Right forelimb (tissue), 1 donor: ENCODE measurements at regions not wholly inside any gene's neighbourhood (a gene's known extent, or its start where the extent isn't known, plus 50 kb on each side); places are given as distances from the start of the nearest gene placed in this dataset.

Source experiments
- DNase-seq: peaks from one replicate; pipeline ENCODE4 v3.0.0-alpha.2; 2018

DNA sequence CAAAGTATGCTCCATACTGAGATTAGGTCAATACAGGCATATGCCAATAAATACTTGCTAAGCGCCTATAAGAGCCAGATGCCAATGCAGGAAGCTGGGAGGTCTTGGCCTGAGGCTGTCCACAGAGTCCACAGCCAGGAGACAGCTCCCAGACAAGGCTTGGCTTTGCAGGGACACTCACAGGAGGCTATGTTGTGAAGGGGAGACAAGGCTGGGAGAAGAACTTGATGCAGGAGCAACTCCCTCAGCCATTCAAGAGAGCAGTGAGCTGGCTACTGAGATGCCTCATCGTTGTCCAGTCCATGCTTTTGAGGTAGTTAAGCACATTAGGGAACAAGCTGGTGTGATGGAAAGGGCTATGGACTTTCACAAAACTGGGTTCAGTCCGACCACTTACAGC is 891.5 kb downstream of the TBC1D22A start:
- no peak for DNase-seq

DNA sequence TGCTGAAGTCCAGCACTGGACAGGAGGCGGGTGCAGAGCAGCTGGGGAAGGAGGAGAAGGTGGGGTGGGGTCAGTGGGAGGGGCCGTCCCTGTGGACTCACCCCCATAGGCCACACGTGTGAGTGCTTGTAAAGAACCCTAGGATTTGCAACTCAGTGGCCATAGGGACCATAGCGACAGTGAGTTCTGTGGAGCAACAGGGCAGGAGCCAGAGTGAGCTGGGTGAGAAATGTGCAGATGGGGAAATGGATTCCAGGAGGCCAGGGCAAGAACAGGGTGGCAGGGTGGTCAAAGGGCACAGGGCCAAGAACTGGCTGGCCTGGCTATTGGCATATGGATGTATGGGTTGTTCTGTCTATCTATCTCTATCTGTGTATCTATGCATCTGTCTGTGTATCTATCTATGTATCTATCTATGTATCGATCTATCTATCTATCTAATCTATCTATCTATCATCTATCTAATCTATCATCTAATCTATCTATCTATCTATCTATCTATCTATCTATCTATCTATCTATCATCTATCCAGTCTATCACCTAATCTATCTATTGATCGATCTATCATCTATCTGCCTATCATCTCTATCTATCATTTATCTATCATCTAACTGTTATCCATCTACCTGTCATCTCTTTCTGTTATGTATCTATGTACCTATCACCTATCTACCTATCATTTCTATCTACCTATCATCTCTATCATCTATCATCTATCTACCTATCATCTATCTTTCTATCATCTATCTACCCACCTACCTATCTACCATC is 889.0 kb downstream of the TBC1D22A start:
- no peak for DNase-seq

- no peak for DNase-seq
Observed at GRCh38 chr22:47647720-47648119, 885.3 kb downstream of the TBC1D22A start.

DNA sequence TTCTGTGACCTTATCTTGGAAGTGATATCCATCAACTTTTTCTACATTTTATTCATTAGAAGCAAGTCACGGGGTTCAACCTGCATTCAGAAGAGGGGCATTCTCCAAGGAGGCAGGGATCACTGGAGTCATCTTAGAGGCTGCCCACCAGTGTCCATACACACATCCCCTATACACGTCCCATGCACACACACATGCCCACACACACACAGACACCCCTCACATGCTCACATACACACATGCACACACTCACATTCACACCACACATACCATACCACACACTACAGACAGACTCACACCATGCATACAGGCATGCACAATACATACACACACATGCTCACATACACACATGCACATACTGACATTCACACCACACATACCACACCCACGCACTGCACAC is 884.7 kb downstream of the TBC1D22A start:
- no peak for DNase-seq

GRCh38 chr22:47645923-47646322 is 883.5 kb downstream of the TBC1D22A start:
- no peak for DNase-seq

DNA sequence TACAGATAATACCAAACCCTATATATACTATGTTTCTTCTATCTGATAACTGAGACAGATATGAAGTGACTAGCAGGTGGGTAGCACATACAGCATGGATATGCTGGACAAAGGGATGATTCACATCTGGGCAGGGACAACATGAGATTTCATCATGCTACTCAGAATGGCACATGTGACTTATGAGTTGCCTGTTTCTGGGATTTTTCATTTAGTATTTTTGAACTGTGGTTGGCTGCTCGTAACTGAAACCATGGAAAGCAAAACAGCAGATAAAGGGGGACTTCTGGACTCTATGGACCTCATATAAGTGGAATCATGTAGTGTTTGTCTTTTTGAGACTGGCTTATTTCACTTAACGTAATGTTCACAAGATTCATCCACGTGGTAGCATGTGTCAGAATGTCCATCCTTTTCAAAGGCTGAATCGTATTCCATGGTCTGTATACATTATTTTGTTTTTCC is 883.0 kb downstream of the TBC1D22A start:
- no peak for DNase-seq

- no peak for DNase-seq
Observed at GRCh38 chr22:47634347-47634746, 871.9 kb downstream of the TBC1D22A start.

GRCh38 chr22:47633111-47633510 is 870.7 kb downstream of the TBC1D22A start:
- no peak for DNase-seq

GRCh38 chr22:47632701-47633100 is 870.3 kb downstream of the TBC1D22A start:
- no peak for DNase-seq

DNA sequence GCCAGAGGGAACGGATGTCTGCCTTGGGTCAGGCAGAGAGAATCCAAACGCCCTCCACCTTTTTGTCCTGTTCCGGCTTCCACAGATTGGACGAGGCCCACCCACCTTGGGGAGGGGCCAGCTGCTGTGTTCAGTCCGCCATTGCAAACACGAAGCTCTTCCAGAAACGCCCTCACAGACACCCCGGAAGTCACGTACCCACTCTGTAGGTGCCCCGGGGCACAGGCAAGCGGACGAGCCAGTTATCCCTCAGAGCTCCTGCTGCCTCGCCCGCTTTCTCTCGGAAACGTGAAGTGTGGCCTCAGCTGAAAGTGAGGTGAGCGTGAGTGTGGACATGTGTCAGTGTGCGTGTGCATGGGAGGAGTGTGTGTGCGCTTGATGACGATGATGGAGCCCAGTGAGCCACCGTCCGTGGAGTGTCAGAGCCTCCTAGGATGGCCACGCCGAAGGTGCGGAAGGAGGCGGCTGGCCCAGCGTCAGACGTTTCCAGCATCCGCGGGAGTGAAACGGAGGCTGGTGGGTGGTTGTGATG is 869.2 kb downstream of the TBC1D22A start:
- no peak for DNase-seq

- no peak for DNase-seq
Observed at GRCh38 chr22:47630741-47631534, 868.5 kb downstream of the TBC1D22A start.

GRCh38 chr22:47629791-47630655 is 867.6 kb downstream of the TBC1D22A start:
- no peak for DNase-seq

DNA sequence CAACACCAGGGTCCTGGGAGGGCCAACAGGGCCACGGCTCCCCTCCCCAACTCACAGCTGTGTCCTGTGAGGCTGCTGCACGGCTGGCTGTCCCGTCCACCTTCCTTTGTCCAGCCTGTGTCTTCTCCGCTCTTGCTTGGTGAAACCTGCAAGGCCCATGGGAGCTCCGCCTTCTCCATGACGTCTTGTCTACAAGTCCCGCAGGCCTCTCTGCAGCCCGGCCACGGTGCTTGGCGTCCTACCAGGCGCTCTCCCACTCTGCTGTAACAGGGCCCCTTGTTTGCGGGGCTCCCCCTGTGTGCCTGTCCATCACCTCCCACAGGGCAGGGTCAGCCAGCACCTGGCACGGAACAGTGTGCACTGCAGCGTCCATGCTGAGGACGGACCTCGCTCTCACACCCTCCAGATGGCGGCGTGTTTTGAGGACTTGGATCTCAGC is 866.8 kb downstream of the TBC1D22A start:
- DNase-seq: no peak

- no peak for DNase-seq
Observed at GRCh38 chr22:47628477-47629272, 866.2 kb downstream of the TBC1D22A start.

GRCh38 chr22:47627556-47628253 is 865.3 kb downstream of the TBC1D22A start:
- DNase-seq: no peak

DNA sequence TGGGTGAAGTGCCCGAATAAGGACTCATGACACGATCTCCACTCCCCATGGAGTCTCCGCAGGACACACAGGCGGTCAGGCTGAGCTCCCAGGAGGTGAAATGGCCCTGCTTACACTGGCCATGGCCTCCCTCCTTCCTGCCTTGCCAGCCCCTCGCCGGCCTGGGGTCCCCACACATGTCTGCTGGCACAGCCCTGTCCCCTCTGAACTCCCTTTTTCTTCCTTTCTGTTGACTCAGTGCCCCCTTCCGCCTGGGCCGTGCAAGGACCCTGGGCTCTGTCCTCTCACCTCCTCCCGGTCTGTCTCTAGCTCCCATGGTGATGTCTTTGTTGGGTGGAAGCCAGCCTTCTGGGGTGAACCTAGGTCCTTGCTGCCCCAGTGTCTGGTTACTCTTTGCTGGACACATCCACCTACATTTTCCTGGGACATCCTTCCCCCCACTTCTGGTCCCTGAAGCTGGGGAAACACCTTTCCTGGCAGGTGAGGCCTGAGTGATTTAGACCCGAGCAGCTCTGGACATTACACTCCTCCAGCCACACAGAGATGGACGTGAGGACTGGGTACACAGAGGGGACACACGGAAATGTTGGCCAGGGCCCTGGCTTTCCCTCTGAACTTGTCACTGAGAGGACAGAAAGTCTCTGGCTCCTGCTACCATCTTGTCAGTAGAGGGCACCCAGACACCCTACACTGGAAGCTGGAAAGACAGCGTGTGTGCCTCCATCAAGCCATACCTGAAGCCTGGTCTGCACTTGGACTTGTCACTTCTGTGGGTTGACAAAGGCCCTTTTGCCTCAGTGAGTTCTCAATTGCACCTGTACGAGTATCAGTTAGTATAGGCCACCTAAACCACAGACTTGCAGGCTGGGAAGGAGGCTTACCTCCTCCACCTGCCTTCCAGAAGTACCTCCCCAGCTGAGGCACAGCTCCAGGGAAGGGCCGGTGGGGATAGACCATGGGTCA is 864.3 kb downstream of the TBC1D22A start:
- no peak for DNase-seq

- DNase-seq: no peak
Observed at GRCh38 chr22:47625531-47626427, 863.3 kb downstream of the TBC1D22A start.

GRCh38 chr22:47625013-47625385 is 862.5 kb downstream of the TBC1D22A start:
- no peak for DNase-seq
